Hindlimb muscle (tissue), 1 donor: ENCODE measurements at regions not wholly inside any gene's neighbourhood (a gene's known extent, or its start where the extent isn't known, plus 50 kb on each side); places are given as distances from the start of the nearest gene placed in this dataset.
A peak's percentile ranks its signal among the peaks of the same experiment; 100 is the strongest.

Experiments used
- DNase-seq: peaks from one replicate; pipeline ENCODE4 v3.0.0-alpha.2; 2013

- DNase-seq, result no peak
Measured at GRCh38 chr3:31352331-31352730, 180.4 kb upstream of the STT3B start.

GRCh38 chr3:31353166-31353565 is 179.6 kb upstream of the STT3B start:
- DNase-seq, result no peak

DNA sequence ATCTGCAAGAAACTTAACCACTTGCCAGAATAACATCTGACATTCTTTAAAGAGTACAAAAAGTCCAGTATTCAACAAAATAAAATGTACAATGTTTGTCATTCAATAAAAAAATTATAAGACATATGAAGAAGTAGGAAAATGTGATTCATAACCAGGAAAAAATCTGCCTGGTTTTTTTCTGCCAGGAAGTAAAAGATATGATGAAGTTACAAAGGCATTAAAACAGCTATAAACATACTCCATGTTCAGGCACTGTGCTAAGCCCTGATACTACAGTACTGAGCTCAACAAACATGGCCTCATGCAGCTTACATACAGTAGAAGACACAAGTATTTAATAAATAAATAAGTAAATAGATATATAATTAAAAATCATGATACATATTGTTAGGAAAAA is 178.4 kb upstream of the STT3B start:
- no peak for DNase-seq

- DNase-seq, result no peak
Measured at GRCh38 chr3:31355807-31356206, 176.9 kb upstream of the STT3B start.

GRCh38 chr3:31356941-31357340 is 175.8 kb upstream of the STT3B start:
- no peak for DNase-seq

GRCh38 chr3:31357451-31357850 is 175.3 kb upstream of the STT3B start:
- no peak for DNase-seq

DNA sequence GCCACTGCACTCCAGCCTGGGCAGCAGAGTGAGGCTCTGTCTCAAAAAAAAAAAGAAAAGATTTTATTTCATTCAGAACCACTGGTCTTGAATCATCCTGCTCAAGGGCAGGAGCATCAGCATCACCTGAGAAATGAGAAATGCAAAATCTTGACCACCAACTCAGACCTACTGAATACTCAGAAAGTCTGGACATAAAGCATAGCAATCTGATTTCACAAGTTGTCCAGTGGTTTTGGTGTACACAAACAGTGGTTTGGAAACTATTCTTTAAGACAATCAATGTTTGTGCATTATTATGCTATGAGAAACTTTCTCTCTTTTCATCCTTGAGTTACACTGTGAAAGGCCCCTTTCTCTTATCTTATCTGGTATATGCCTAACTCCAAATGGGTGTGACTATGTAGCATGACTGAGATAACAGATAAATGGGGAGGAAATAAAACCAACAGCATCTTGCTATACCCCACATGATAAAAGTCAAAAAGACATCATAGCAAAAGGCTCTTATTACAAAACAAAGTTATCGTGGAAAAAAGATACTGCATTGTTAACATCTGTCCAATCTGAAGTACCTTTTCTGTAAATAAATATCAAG is 174.2 kb upstream of the STT3B start:
- DNase-seq, result no peak

- DNase-seq, result no peak
Measured at GRCh38 chr3:31361371-31362273, 171.1 kb upstream of the STT3B start.

GRCh38 chr3:31364188-31364587 is 168.5 kb upstream of the STT3B start:
- DNase-seq, result no peak

- no peak for DNase-seq
Measured at GRCh38 chr3:31364711-31365110, 168.0 kb upstream of the STT3B start.

GRCh38 chr3:31367518-31367917 is 165.2 kb upstream of the STT3B start:
- no peak for DNase-seq

DNA sequence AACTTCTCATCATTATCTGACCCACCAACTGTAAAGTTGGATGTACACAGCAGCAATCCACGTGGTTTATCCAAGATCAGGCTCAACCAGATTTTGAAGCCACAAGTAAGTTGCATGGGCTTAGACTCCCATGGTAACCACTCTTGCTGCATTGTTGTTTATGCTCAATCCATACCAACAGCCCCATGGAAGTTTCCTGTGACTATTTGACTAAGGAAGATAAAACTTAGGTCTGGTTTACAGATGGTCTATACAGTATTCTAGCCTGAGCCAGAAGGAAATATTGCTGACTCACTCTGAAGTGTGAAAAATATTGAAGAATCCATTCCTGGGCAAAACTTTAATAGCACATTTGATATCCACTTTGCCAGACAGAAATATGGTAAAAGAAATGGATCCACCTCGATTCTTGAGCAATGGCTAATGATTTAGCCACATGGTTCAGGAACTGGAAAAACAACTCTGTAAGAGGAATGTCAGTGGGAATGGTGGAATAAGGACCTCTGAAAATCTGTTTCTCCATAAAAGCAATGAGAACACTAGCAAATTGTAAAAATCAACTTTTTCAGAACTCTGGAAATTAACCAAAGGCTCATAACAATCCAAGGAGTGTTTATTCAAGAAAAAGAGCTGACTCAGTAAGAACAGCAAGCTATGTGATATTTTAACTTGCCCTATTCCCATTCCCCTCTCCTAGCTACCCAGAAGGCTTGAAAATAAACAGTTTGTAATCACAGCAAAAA is 162.9 kb upstream of the STT3B start:
- DNase-seq, result no peak

DNA sequence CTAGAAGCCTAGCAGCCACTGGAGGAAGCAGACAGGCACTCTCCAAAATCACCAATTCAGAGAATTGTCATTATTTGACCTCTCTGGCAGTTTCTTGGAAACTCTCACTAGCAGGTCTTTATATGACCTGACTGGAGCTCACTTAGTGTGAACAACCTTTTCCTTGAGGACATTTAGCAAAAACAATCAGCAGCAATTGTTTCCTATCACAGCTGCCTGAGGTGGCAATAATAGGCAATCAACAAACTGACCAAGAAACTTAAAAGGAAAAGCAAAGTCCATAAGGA is 162.4 kb upstream of the STT3B start:
- no peak for DNase-seq

GRCh38 chr3:31370681-31371080 is 162.0 kb upstream of the STT3B start:
- DNase-seq, result no peak

GRCh38 chr3:31371484-31372177 is 161.1 kb upstream of the STT3B start:
- DNase-seq, result no peak

DNA sequence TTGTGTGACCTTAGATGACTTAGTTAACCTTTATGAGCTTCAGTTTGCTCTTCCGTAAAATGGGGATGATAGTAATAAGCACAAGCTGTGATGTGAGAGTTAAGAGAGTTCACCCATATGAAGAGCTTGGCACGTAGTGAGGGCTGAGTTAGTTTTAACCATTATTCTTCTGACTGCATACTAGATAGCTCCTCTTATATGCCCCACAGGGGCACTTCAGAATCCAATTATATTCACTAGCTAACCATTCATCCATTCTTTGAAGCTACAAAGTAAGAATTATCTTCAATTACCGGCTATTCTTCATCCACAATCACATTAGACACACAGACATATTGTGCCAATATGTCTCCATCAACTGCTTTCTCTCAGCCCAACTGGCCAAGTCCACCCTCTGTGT is 159.0 kb upstream of the STT3B start:
- DNase-seq, result no peak

DNA sequence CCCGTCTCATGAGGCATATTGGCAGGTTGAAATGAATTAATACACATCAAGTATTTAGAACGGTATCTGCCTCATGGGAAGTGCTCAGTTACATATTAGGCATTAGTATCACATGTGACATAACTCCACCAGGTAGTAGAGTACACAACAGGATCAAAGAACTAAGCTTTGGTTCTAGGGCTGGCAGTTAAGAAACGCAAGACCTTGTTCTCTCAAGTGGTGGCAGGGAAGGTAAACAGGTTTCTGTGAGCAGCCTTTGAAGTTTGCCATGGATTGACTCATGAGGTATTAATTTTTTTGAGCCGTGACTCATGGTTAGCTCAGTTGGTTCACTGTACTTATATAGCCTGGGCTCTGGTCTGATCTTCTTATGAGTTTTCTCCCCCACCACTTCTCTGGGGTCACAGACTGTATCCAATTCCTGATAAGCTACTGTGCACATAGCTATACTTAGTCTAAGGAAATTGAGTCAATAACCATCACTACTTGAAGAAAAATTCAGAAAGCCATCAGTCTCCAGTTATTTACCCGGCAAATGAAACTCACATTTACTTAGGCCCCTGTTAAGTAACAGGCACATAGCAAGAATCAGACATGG is 155.6 kb upstream of the STT3B start:
- DNase-seq, result no peak

DNA sequence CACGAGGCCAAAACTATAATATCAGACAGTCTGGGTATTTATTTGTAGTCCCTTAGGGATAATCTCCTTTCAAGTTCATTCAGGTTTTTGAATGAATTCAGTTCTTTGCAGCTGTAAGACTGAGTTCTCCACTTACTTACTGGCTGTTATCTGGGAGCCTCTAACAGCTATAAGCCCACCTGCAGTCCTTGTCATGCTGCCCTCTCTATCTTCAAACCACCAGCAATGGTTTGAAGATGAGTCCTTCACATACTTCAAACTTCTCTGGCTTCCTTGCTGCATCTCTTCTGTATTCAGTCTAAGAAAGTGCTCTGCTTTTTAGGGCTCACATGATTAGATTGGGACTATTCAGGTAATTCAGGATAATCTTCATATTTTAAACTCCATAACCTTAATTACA is 154.5 kb upstream of the STT3B start:
- DNase-seq, result no peak

DNA sequence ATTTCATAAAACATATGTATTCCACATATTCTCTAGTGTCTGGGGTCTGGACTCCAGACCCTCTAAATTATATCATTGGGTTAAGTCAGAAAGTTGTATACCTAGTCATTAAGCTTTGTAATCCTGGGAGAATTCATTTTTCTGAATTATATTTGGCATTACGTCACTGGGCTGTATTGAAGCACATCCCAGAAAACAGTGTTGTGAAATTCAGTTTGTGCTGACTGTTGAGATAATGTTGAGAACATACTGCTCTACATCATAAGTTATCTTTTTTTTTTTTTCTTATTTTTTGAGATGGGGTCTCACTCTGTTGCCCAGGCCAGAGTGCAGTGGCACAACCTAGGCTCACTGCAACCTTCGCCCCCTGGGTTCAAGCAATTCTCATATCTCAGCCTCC is 153.1 kb upstream of the STT3B start:
- DNase-seq, result no peak

DNA sequence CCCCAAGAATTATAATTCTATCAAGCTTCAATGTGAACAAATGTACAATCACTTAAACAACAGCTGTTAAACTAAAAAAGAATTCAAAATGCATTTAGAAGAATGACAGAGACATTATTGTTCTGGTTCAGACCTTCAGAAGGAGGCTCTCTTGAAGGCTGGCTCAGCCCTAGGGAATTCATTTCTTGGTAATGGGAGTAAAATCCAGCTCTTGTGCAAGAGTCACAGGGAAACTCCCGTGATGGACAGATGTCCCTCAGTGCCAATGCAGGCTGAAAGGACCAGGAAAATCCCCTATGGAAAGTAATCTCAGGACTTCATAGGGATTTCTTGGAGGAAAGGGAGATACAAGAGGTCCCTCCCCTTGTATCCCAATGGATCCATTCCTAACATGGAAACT is 149.9 kb upstream of the STT3B start:
- no peak for DNase-seq

GRCh38 chr3:31384117-31384516 is 148.6 kb upstream of the STT3B start:
- DNase-seq, result no peak

DNA sequence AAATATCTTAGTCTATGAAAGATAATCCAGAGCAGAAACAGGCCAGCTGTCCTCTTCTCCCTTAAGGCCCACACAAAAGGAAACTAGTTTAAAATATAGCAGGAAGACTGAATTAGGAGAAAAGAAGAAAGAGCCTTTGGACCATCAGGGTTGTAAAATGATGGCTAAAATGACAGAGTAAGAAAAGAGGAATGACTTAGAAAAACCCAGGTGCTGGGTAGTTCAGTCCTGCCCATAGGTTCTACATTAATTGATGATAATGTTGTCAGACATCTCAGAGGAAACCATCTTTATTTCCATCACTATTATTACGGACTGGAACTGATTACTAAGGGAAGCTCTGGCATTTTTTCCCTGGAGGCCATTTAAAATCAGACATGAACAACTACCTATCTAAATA is 142.8 kb upstream of the STT3B start:
- DNase-seq, result no peak

- DNase-seq, result peak; percentile 16
Measured at GRCh38 chr3:31390466-31390865, 142.3 kb upstream of the STT3B start.
